H1 (cell line): ENCODE measurements at regions not wholly inside any gene's neighbourhood (a gene's known extent, or its start where the extent isn't known, plus 50 kb on each side); places are given as distances from the start of the nearest gene placed in this dataset.

Source experiments
- KDM4A ChIP-seq: IDR thresholded peaks from one replicate; pipeline ENCODE4 v1.7.1; 2012; ENCODE audit warnings: low read depth, mild to moderate bottlenecking, moderate library complexity, low read length, inconsistent platforms; ENCODE audit not compliant: severe bottlenecking
- SIRT6 ChIP-seq: IDR thresholded peaks from one replicate; pipeline ENCODE4 v1.7.1; 2012; ENCODE audit warnings: low read length, inconsistent platforms

DNA sequence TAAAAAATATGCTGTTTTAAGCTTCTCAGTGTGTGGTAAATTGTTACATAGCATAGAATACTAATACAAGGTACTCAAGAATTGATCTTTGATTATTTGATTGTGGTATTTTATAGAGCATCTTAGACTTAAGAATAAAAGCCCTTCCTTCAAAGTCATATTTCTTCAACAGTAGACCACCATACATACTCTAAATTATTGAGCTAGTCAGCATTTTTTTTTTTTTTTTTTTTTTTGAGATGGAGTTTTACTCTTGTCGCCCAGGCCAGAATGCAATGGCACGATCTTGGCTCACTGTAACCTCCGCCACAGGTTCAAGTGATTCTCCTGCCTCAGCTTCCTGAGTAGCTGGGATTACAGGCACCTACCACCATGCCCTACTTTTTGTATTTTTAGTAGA is 436.7 kb upstream of the LUZP2 start (continued):
- TF ChIP-seq SIRT6 (no peak), KDM4A (no peak)
